ENCODE measurements at regions not wholly inside any gene's neighbourhood (a gene's known extent, or its start where the extent isn't known, plus 50 kb on each side); places are given as distances from the start of the nearest gene placed in this dataset.

GRCh38 chr7:145599376-145599775 is 517.2 kb upstream of the CNTNAP2 start:
- H3K27ac Mint-ChIP-seq, result no peak overlapping the region
- H3K9me3 Mint-ChIP-seq, result peaks cover 55% of the 10 kb centered on the region
- H3K4me1 Mint-ChIP-seq (ENCODE audit: low read depth), result no peaks in the 10 kb centered on the region
- H3K4me3 Mint-ChIP-seq, result no peak overlapping the region
- no peak for TF ChIP-seq CTCF (IDR thresholded peaks at IDR 0.05)
- H3K27me3 Mint-ChIP-seq (ENCODE audit: insufficient read depth), result no peaks in the 10 kb centered on the region
- no peak for DNase-seq
- no peaks in the 10 kb centered on the region for H3K36me3 Mint-ChIP-seq (ENCODE audit: low read depth)

- Mint-ChIP-seq H3K27ac (no peak overlapping the region), H3K27me3 (ENCODE audit: insufficient read depth) (no peaks in the 10 kb centered on the region), H3K9me3 (peaks cover 6% of the 10 kb centered on the region), H3K4me3 (no peak overlapping the region), H3K36me3 (ENCODE audit: low read depth) (no peaks in the 10 kb centered on the region; the same call in 1 of the 2 replicates), H3K4me1 (ENCODE audit: low read depth) (no peaks in the 10 kb centered on the region)
- no peak for DNase-seq
- no peak for TF ChIP-seq CTCF (IDR thresholded peaks at IDR 0.05)
Measured at GRCh38 chr7:145584401-145584800, 532.2 kb upstream of the CNTNAP2 start.

DNA sequence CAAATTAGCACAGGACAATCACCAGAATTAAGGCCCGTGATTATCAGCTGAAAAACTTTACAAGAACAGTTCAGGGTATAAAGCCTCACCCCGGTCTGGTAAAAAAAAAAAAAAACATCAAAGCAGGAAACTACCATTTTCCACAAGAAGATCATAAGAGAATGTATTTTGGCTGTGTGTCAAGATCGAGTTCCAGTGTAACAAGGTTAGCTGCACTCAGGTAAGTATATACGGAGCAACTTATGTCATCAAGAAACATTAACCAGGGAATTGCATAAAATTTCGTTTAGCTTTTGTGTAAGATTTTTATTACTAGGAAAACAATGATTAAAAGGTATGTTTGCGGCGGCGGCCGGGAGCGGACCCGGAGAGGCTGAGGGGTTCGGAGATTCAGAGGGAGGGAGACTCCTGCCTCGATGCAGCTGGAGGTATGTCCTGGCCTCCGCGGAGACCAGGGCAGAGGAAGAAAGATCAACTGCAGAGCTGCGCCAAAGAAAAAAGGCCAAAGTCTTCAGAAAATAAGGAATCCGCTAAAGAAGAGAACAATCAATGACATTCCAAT is 533.8 kb upstream of the CNTNAP2 start:
- Mint-ChIP-seq H3K9me3 (peaks cover 19% of the 10 kb centered on the region), H3K36me3 (ENCODE audit: low read depth) (no peaks in the 10 kb centered on the region; the same call in 1 of the 2 replicates), H3K27ac (no peak overlapping the region), H3K4me1 (ENCODE audit: low read depth) (no peaks in the 10 kb centered on the region), H3K4me3 (no peak overlapping the region), H3K27me3 (ENCODE audit: insufficient read depth) (no peaks in the 10 kb centered on the region)
- no peak for DNase-seq
- TF ChIP-seq CTCF (IDR thresholded peaks at IDR 0.05), result no peak

- H3K27ac Mint-ChIP-seq, result no peak overlapping the region
- TF ChIP-seq CTCF (IDR thresholded peaks at IDR 0.05), result no peak
- DNase-seq, result no peak
- H3K4me3 Mint-ChIP-seq, result no peak overlapping the region
- H3K4me1 Mint-ChIP-seq (ENCODE audit: low read depth), result no peaks in the 10 kb centered on the region
- H3K27me3 Mint-ChIP-seq (ENCODE audit: insufficient read depth), result no peaks in the 10 kb centered on the region
- peaks cover 34% of the 10 kb centered on the region for H3K9me3 Mint-ChIP-seq
- no peaks in the 10 kb centered on the region for H3K36me3 Mint-ChIP-seq (ENCODE audit: low read depth)
Measured at GRCh38 chr7:145557805-145558204, 558.8 kb upstream of the CNTNAP2 start.

DNA sequence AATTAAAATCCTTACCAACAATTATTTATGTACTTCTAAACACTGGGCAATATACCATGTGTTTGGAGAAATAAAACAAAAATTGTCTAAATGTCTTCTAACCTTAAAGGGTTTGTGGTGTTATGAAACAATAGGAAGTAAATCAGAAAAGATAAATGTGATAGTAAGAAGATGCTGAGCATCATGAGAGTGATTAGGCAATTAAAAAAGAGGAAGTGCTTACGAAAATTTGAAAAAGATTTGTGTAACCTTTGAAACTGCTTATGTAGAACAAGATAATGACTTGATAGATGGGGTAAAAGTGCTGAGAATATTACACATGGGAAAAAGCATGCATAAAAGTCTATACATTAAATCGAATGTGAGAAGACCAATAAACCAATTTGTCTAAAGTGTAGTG is 573.4 kb upstream of the CNTNAP2 start:
- Mint-ChIP-seq H3K36me3 (ENCODE audit: low read depth) (no peaks in the 10 kb centered on the region), H3K27me3 (ENCODE audit: insufficient read depth) (no peaks in the 10 kb centered on the region), H3K9me3 (peaks cover 37% of the 10 kb centered on the region), H3K4me3 (no peak overlapping the region), H3K27ac (no peak overlapping the region), H3K4me1 (ENCODE audit: low read depth) (no peaks in the 10 kb centered on the region)
- no peak for TF ChIP-seq CTCF (IDR thresholded peaks at IDR 0.05)
- no peak for DNase-seq

GRCh38 chr7:145539910-145540309 is 576.7 kb upstream of the CNTNAP2 start:
- DNase-seq, result no peak
- Mint-ChIP-seq H3K27ac (no peak overlapping the region), H3K27me3 (ENCODE audit: insufficient read depth) (no peaks in the 10 kb centered on the region), H3K9me3 (peaks cover 27% of the 10 kb centered on the region), H3K4me3 (no peak overlapping the region), H3K4me1 (ENCODE audit: low read depth) (no peaks in the 10 kb centered on the region), H3K36me3 (ENCODE audit: low read depth) (no peaks in the 10 kb centered on the region)
- TF ChIP-seq CTCF (IDR thresholded peaks at IDR 0.05), result no peak

Data from HFFc6 (cell line).